IMR-90 (cell line): ENCODE measurements at regions not wholly inside any gene's neighbourhood (a gene's known extent, or its start where the extent isn't known, plus 50 kb on each side); places are given as distances from the start of the nearest gene placed in this dataset.

Source experiments
- ATAC-seq: fragments of 200-7000 bp; cut with Tn5 transposase; 2 replicates; pipeline ENCODE4 v1.9.1; 2020; ENCODE audit warnings: low read depth, mild to moderate bottlenecking, moderate library complexity
- BruUV-seq: library from RNA; stranded (reverse); fragments of 400-500 nt; replicated peaks from 2 replicates; lab custom pipeline; 2021; lab: Mats Ljungman, UMichigan
- CTCF ChIA-PET: fragments of 300-600 bp; formaldehyde crosslinking; extraction: SDS; loops from one replicate; lab custom pipeline; 2021; ENCODE audit warnings: antibody characterized with exemption; lab: Yijun Ruan, JAX
- POLR2A ChIA-PET: fragments of 300-600 bp; sonication (Branson Sonifier 250); formaldehyde crosslinking; loops from one replicate; lab custom pipeline; 2022; ENCODE audit warnings: antibody characterized with exemption; ENCODE audit not compliant: unreplicated experiment; lab: Charles Lee
- DNase-seq: peaks from one replicate; pipeline ENCODE4 v3.0.0; 2013
- H2AFZ ChIP-seq: replicated peaks from 2 replicates; pipeline ENCODE3; 2013; ENCODE audit warnings: low read length, mild to moderate bottlenecking; ENCODE audit not compliant: poor library complexity
- H2AK5ac ChIP-seq: 2 replicates; pipeline ENCODE4 v1.6.1; 2013; ENCODE audit warnings: low read depth, low read length, inconsistent platforms
- H2AK9ac ChIP-seq: replicated peaks from 2 replicates; pipeline ENCODE3; 2013; ENCODE audit warnings: mild to moderate bottlenecking, low read depth, low read length, moderate library complexity; ENCODE audit not compliant: poor library complexity
- H2BK120ac ChIP-seq: 2 replicates; pipeline ENCODE4 v1.6.1; 2013; ENCODE audit warnings: low read depth, low read length, inconsistent platforms
- H2BK15ac ChIP-seq: 3 replicates; pipeline ENCODE4 v1.6.1; 2013; ENCODE audit warnings: low read depth, low read length, inconsistent platforms
- H2BK20ac ChIP-seq: 2 replicates; pipeline ENCODE4 v1.6.1; 2013; ENCODE audit warnings: low read depth, mild to moderate bottlenecking, inconsistent platforms, low read length, moderate library complexity
- H2BK5ac ChIP-seq: 2 replicates; pipeline ENCODE4 v1.6.1; 2013; ENCODE audit warnings: mild to moderate bottlenecking, low read depth, low read length, inconsistent platforms; ENCODE audit not compliant: poor library complexity, severe bottlenecking
- H3K14ac ChIP-seq: replicated peaks from 2 replicates; pipeline ENCODE4 v1.6.1; 2013; ENCODE audit warnings: low read depth, low read length, inconsistent platforms
- H3K18ac ChIP-seq: 2 replicates; pipeline ENCODE4 v1.6.1; 2013; ENCODE audit warnings: low read depth, low read length, control low read depth
- H3K23ac ChIP-seq: 2 replicates; pipeline ENCODE4 v1.6.1; 2013; ENCODE audit warnings: low read depth, low read length, inconsistent platforms
- H3K27ac ChIP-seq: 2 replicates; pipeline ENCODE4 v1.5.1; 2013; ENCODE audit warnings: mild to moderate bottlenecking, control low read depth, low read length; ENCODE audit not compliant: insufficient read depth
- H3K27me3 ChIP-seq: 2 replicates; pipeline ENCODE4 v1.6.1; 2013; ENCODE audit warnings: low read length; ENCODE audit not compliant: control insufficient read depth, insufficient read depth
- H3K36me3 ChIP-seq: 2 replicates; pipeline ENCODE4 v1.6.1; 2013; ENCODE audit warnings: low read length, mixed read lengths; ENCODE audit not compliant: control insufficient read depth, insufficient read depth
- H3K4ac ChIP-seq: 2 replicates; pipeline ENCODE4 v1.6.1; 2013; ENCODE audit warnings: low read depth, low read length, inconsistent platforms
- H3K4me1 ChIP-seq: 2 replicates; pipeline ENCODE4 v1.6.1; 2013; ENCODE audit warnings: low read length, mixed read lengths; ENCODE audit not compliant: control insufficient read depth, insufficient read depth
- H3K4me2 ChIP-seq: 2 replicates; pipeline ENCODE4 v1.6.1; 2013; ENCODE audit warnings: low read depth, mild to moderate bottlenecking, control low read depth, low read length, moderate library complexity
- H3K4me3 ChIP-seq: 2 replicates; pipeline ENCODE4 v1.5.1; 2013; ENCODE audit warnings: low read depth, mild to moderate bottlenecking, control low read depth, low read length, moderate library complexity; ENCODE audit not compliant: insufficient read depth
- H3K56ac ChIP-seq: 2 replicates; pipeline ENCODE4 v1.6.1; 2013; ENCODE audit warnings: low read length, inconsistent platforms; ENCODE audit not compliant: insufficient read depth; ENCODE audit errors: extremely low read depth
- H3K79me1 ChIP-seq, 2 experiments: 2 replicates each; pipeline ENCODE4 v1.6.1; 2013; ENCODE audit warnings: low read length in 2 of 2, inconsistent platforms in 1 of 2, low read depth in 1 of 2
- H3K9ac ChIP-seq: 2 replicates; pipeline ENCODE4 v1.6.1; 2013; ENCODE audit warnings: low read depth, low read length, control low read depth
- H3K9me1 ChIP-seq: 2 replicates; pipeline ENCODE4 v1.6.1; 2013; ENCODE audit warnings: low read length, inconsistent platforms; ENCODE audit not compliant: insufficient read depth
- H3K9me3 ChIP-seq: 2 replicates; pipeline ENCODE4 v1.6.1; 2013; ENCODE audit warnings: low read length; ENCODE audit not compliant: control insufficient read depth, insufficient read depth
- H4K20me1 ChIP-seq: 2 replicates; pipeline ENCODE4 v1.6.1; 2013; ENCODE audit warnings: low read length, inconsistent platforms; ENCODE audit not compliant: insufficient read depth
- H4K5ac ChIP-seq: 2 replicates; pipeline ENCODE4 v1.6.1; 2013; ENCODE audit warnings: mild to moderate bottlenecking, low read depth, low read length, control low read depth
- H4K8ac ChIP-seq, 2 experiments: 2 replicates each; pipeline ENCODE4 v1.6.1; 2013; ENCODE audit warnings: low read depth in 2 of 2, low read length in 2 of 2, control low read depth in 1 of 2, inconsistent platforms in 1 of 2
- H4K91ac ChIP-seq: 2 replicates; pipeline ENCODE4 v1.6.1; 2013; ENCODE audit warnings: low read depth, low read length, inconsistent platforms; ENCODE audit not compliant: insufficient read depth
- BHLHE40 ChIP-seq: fragments of 150-350 bp; IDR thresholded peaks from 2 replicates; pipeline ENCODE4 v1.6.1; 2016; ENCODE audit warnings: mild to moderate bottlenecking, low read depth, low read length
- CTCF ChIP-seq: conservative IDR thresholded peaks from 2 replicates; pipeline ENCODE4 v1.5.1; 2012; ENCODE audit warnings: mild to moderate bottlenecking, low read depth, low read length, improper control_type of control experiment
- ELK1 ChIP-seq: fragments of 150-350 bp; IDR thresholded peaks from 2 replicates; pipeline ENCODE4 v1.6.1; 2016; ENCODE audit warnings: low read depth, mild to moderate bottlenecking, low read length, moderate library complexity, borderline replicate concordance
- MAFK ChIP-seq: IDR thresholded peaks from 2 replicates; pipeline ENCODE4 v1.6.1; 2012; ENCODE audit warnings: low read depth, low read length, improper control_type of control experiment
- NFE2L2 ChIP-seq: fragments of 150-350 bp; IDR thresholded peaks from 2 replicates; pipeline ENCODE4 v1.6.1; 2016; ENCODE audit warnings: low read depth, mild to moderate bottlenecking, low read length
- POLR2A ChIP-seq: IDR thresholded peaks from 2 replicates; pipeline ENCODE4 v1.6.1; 2012; ENCODE audit warnings: mild to moderate bottlenecking, low read depth, low read length
- RCOR1 ChIP-seq: IDR thresholded peaks from 2 replicates; pipeline ENCODE4 v1.6.1; 2012; ENCODE audit warnings: mild to moderate bottlenecking, low read length, improper control_type of control experiment; ENCODE audit not compliant: insufficient replicate concordance
- WGBS, 2 experiments: methylation state at CpG; one replicate each; pipeline versions ENCODE4 v1.1.5 to v1.1.7; 2013; ENCODE audit warnings: missing lambda C conversion rate in 2 of 2; ENCODE audit not compliant: insufficient read length in 1 of 2; ENCODE audit errors: extremely low coverage in 2 of 2; 5-methylcytosine and 5-hydroxymethylcytosine counted together
- dilution Hi-C: fragments of 300-500 bp; cut with HindIII; formaldehyde crosslinking; loops from one replicate; pipeline ENCODE4 v1.14.3; 2018; ENCODE audit warnings: low sequenced_read_pairs; ENCODE audit not compliant: unreplicated experiment
- in situ Hi-C: fragments of 300-500 bp; cut with MboI; formaldehyde crosslinking; loops from 3 replicates; pipeline ENCODE4 v1.14.3; 2019; ENCODE audit warnings: low sequenced_read_pairs, inconsistent platforms, mixed read lengths
- intact Hi-C: fragments of 100-400 bp; cut with micrococcal nuclease; formaldehyde crosslinking; loops from 2 replicates; pipeline ENCODE4 v1.10.0; 2022

- Histone ChIP-seq H2AK9ac (no peak overlapping the region), H3K79me1 (no peaks in the 10 kb centered on the region), H2AFZ (no peak overlapping the region), H3K18ac (no peak overlapping the region), H3K27ac (no peak overlapping the region), H2BK20ac (no peak overlapping the region), H2AK5ac (no peak overlapping the region), H4K20me1 (no peaks in the 10 kb centered on the region), H2BK15ac (no peak overlapping the region), H3K9ac (no peak overlapping the region), H4K5ac (no peak overlapping the region), H2BK5ac (no peak overlapping the region), H3K4me2 (no peak overlapping the region), H2BK120ac (no peak overlapping the region), H3K9me3 (no peaks in the 10 kb centered on the region), H3K4me3 (no peak overlapping the region), H3K27me3 (peaks cover 3% of the 10 kb centered on the region; the same call in 1 of the 2 replicates), H3K23ac (no peak overlapping the region), H3K9me1 (no peaks in the 10 kb centered on the region), H3K4ac (no peak overlapping the region), H4K91ac (no peak overlapping the region), H3K56ac (no peak overlapping the region), H4K8ac (no peak overlapping the region), H3K14ac (no peak overlapping the region), H3K36me3 (no peaks in the 10 kb centered on the region), H3K4me1 (no peaks in the 10 kb centered on the region)
- no peak for DNase-seq
- intact Hi-C loops (no loop called here), dilution Hi-C loops (no loop called here), in situ Hi-C loops (no loop called here)
- no peak for ATAC-seq
- ChIA-PET POLR2A (no interaction called here), CTCF (no interaction called here)
- WGBS, 2 experiments = no CpG with 5 or more reads among the region's 7 CpGs
- no TSS peak for BruUV-seq
- TF ChIP-seq RCOR1 (no peak), POLR2A (no peak), ELK1 (no peak), MAFK (no peak), NFE2L2 (no peak), BHLHE40 (no peak), CTCF (no peak)
These were observed 113.7 kb upstream of the TLR3 start for GRCh38 chr4:185955151-185955770.
